ENCODE measurements at regions not wholly inside any gene's neighbourhood (a gene's known extent, or its start where the extent isn't known, plus 50 kb on each side); places are given as distances from the start of the nearest gene placed in this dataset.
"Not testable (repeated sequence)": the region's sequence is repeated elsewhere in the genome, so short reads cannot be mapped to it uniquely, and the experiment has no call there.

DNA sequence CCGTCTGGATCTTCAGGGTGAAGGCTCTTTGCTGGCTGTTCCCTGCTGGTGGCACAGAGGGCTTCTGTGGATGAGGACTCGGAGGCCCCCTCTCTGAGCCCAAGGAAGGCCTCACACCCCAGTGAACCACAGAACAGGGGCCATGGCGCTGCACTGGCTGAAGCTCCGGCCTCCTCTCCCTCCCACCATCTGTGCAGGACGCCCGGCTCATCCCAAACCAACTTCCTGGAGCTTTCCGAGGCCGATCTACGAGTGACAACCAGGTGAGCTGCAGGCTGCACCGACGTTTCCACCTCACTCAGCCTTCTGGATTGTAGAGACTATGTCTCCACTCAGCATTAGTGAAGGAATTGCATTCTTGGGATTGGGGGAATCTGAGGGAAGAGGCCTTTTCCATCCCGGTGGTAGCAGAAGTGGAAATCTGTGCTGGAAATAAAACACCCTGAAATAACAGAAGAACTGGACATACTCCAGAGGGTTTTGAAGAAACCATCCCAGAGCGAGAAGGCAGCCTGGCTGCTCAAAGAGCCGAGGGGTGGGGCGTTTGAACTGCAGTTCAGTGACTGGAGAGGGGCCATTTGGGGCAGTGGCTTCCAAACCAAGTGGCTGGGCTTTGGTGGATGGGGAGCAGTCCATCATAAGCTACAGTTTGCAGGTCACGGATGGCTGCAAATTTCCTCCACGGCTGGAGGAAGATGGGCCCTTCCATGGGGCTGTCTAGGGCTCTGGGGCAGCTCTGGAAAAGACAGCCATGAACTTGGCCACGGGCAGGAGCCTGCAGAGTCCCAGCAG lies 120.7 kb upstream of the ZNF469 start:
- TF ChIP-seq, protein P1, sequence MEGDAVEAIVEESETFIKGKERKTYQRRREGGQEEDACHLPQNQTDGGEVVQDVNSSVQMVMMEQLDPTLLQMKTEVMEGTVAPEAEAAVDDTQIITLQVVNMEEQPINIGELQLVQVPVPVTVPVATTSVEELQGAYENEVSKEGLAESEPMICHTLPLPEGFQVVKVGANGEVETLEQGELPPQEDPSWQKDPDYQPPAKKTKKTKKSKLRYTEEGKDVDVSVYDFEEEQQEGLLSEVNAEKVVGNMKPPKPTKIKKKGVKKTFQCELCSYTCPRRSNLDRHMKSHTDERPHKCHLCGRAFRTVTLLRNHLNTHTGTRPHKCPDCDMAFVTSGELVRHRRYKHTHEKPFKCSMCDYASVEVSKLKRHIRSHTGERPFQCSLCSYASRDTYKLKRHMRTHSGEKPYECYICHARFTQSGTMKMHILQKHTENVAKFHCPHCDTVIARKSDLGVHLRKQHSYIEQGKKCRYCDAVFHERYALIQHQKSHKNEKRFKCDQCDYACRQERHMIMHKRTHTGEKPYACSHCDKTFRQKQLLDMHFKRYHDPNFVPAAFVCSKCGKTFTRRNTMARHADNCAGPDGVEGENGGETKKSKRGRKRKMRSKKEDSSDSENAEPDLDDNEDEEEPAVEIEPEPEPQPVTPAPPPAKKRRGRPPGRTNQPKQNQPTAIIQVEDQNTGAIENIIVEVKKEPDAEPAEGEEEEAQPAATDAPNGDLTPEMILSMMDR (IDR thresholded peaks at IDR 0.05) = not testable (repeated sequence)
- TF ChIP-seq EZH2phosphoT487 (IDR thresholded peaks at IDR 0.05) = not testable (repeated sequence)
